H9 (cell line): ENCODE measurements at regions not wholly inside any gene's neighbourhood (a gene's known extent, or its start where the extent isn't known, plus 50 kb on each side); places are given as distances from the start of the nearest gene placed in this dataset.

Experiments used
- DNase-seq: peaks from one replicate; pipeline ENCODE4 v3.0.0-alpha.2; 2017
- H2AFZ ChIP-seq: one replicate; pipeline ENCODE4 v1.6.1; 2013; ENCODE audit warnings: mild to moderate bottlenecking, low read length, control low read depth, moderate library complexity
- H2AK5ac ChIP-seq: 2 replicates; pipeline ENCODE4 v1.6.1; 2013; ENCODE audit warnings: low read length, control low read depth, mixed read lengths; ENCODE audit not compliant: insufficient read length
- H2BK120ac ChIP-seq: one replicate; pipeline ENCODE4 v1.6.1; 2013; ENCODE audit warnings: low read depth, mild to moderate bottlenecking, low read length, control low read depth, inconsistent platforms; ENCODE audit not compliant: poor library complexity, severe bottlenecking
- H2BK12ac ChIP-seq: 2 replicates; pipeline ENCODE4 v1.6.1; 2013; ENCODE audit warnings: low read length, control low read depth, mixed read lengths, low read depth; ENCODE audit not compliant: insufficient read length
- H2BK15ac ChIP-seq: 2 replicates; pipeline ENCODE4 v1.6.1; 2013; ENCODE audit warnings: low read depth, low read length, control low read depth
- H2BK20ac ChIP-seq: one replicate; pipeline ENCODE4 v1.6.1; 2013; ENCODE audit warnings: low read depth, mild to moderate bottlenecking, low read length, control low read depth, inconsistent platforms; ENCODE audit not compliant: poor library complexity, severe bottlenecking
- H2BK5ac ChIP-seq: 2 replicates; pipeline ENCODE4 v1.6.1; 2013; ENCODE audit warnings: low read length, control low read depth, mixed read lengths; ENCODE audit not compliant: insufficient read length
- H3K14ac ChIP-seq: 2 replicates; pipeline ENCODE4 v1.6.1; 2013; ENCODE audit warnings: low read length, control low read depth; ENCODE audit not compliant: insufficient read depth
- H3K18ac ChIP-seq: 2 replicates; pipeline ENCODE4 v1.6.1; 2013; ENCODE audit warnings: low read depth, mild to moderate bottlenecking, mixed read lengths, low read length, control low read depth; ENCODE audit not compliant: insufficient read length
- H3K23ac ChIP-seq: 2 replicates; pipeline ENCODE4 v1.6.1; 2013; ENCODE audit warnings: low read length, control low read depth, mixed read lengths, low read depth; ENCODE audit not compliant: insufficient read length
- H3K23me2 ChIP-seq: 2 replicates; pipeline ENCODE4 v1.6.1; 2013; ENCODE audit warnings: low read depth, mild to moderate bottlenecking, mixed read lengths, low read length, control low read depth; ENCODE audit not compliant: insufficient read length, poor library complexity, severe bottlenecking
- H3K27ac ChIP-seq: 2 replicates; pipeline ENCODE4 v1.5.1; 2013; ENCODE audit warnings: low read length, control low read depth, mixed read lengths, low read depth; ENCODE audit not compliant: insufficient read length
- H3K27me3 ChIP-seq: 2 replicates; pipeline ENCODE4 v1.6.1; 2013; ENCODE audit warnings: low read length, control low read depth, inconsistent platforms; ENCODE audit not compliant: insufficient read depth
- H3K4ac ChIP-seq: 2 replicates; pipeline ENCODE4 v1.6.1; 2013; ENCODE audit warnings: low read depth, mild to moderate bottlenecking, control low read depth, inconsistent platforms, low read length, moderate library complexity
- H3K4me1 ChIP-seq: 2 replicates; pipeline ENCODE4 v1.6.1; 2013; ENCODE audit warnings: low read length, control low read depth, inconsistent platforms; ENCODE audit not compliant: insufficient read depth
- H3K4me2 ChIP-seq: 2 replicates; pipeline ENCODE4 v1.6.1; 2013; ENCODE audit warnings: low read length, control low read depth, mixed read lengths; ENCODE audit not compliant: insufficient read length, insufficient read depth
- H3K56ac ChIP-seq: 2 replicates; pipeline ENCODE4 v1.6.1; 2013; ENCODE audit warnings: low read depth, mild to moderate bottlenecking, mixed read lengths, low read length, control low read depth; ENCODE audit not compliant: insufficient read length
- H3K79me1 ChIP-seq: 2 replicates; pipeline ENCODE4 v1.6.1; 2013; ENCODE audit warnings: low read depth, mild to moderate bottlenecking, moderate library complexity, low read length, control low read depth, inconsistent platforms; ENCODE audit not compliant: insufficient read depth, poor library complexity, severe bottlenecking
- H3K79me2 ChIP-seq: 2 replicates; pipeline ENCODE4 v1.6.1; 2013; ENCODE audit warnings: low read length, control low read depth, inconsistent platforms; ENCODE audit not compliant: insufficient read depth
- H3K9ac ChIP-seq: 2 replicates; pipeline ENCODE4 v1.6.1; 2013; ENCODE audit warnings: low read length, control low read depth, mixed read lengths; ENCODE audit not compliant: insufficient read length; ENCODE audit errors: extremely low read depth
- H3K9me3 ChIP-seq: one replicate; pipeline ENCODE4 v1.6.1; 2013; ENCODE audit warnings: low read depth, low read length, inconsistent platforms; ENCODE audit not compliant: control insufficient read depth
- H3T11ph ChIP-seq: one replicate; pipeline ENCODE4 v1.6.1; 2013; ENCODE audit warnings: mild to moderate bottlenecking, low read length, control low read depth, inconsistent platforms
- H4K20me1 ChIP-seq: one replicate; pipeline ENCODE4 v1.6.1; 2013; ENCODE audit not compliant: control insufficient read depth, insufficient read length, insufficient read depth
- H4K5ac ChIP-seq: 2 replicates; pipeline ENCODE4 v1.6.1; 2013; ENCODE audit warnings: low read depth, mild to moderate bottlenecking, mixed read lengths, low read length, control low read depth; ENCODE audit not compliant: insufficient read length
- H4K8ac ChIP-seq: replicated peaks from 2 replicates; pipeline ENCODE4 v1.6.1; 2013; ENCODE audit warnings: low read length, control low read depth, mixed read lengths, low read depth; ENCODE audit not compliant: insufficient read length
- H4K91ac ChIP-seq: 2 replicates; pipeline ENCODE4 v1.6.1; 2013; ENCODE audit warnings: low read depth, mild to moderate bottlenecking, moderate library complexity, mixed read lengths, low read length, control low read depth; ENCODE audit not compliant: insufficient read length
- H3K27ac Mint-ChIP-seq, 3 experiments: 2 replicates in 2 of 3; 3 replicates in 1 of 3; pipeline ENCODE4 v1.8.0; 2020 to 2021; ENCODE audit warnings: mixed read lengths in 3 of 3, mild to moderate bottlenecking in 1 of 3, moderate library complexity in 1 of 3
- H3K27me3 Mint-ChIP-seq: 2 replicates; pipeline ENCODE4 v1.8.0; 2021; ENCODE audit warnings: low read depth, mild to moderate bottlenecking, moderate library complexity, mixed read lengths
- H3K36me3 Mint-ChIP-seq, 3 experiments: 2 replicates in 2 of 3; 3 replicates in 1 of 3; pipeline ENCODE4 v1.8.0; 2020 to 2021; ENCODE audit warnings: low read depth in 3 of 3, mixed read lengths in 3 of 3; ENCODE audit not compliant: insufficient read depth in 1 of 3
- H3K4me1 Mint-ChIP-seq, 2 experiments: 2 replicates each; pipeline ENCODE4 v1.8.0; 2020; ENCODE audit warnings: mixed read lengths in 2 of 2
- H3K4me3 Mint-ChIP-seq, 2 experiments: 2 replicates in 1 of 2; 3 replicates in 1 of 2; pipeline ENCODE4 v1.8.0; 2020 to 2021; ENCODE audit warnings: mild to moderate bottlenecking in 2 of 2, mixed read lengths in 2 of 2, moderate library complexity in 1 of 2
- H3K9me3 Mint-ChIP-seq, 2 experiments: 2 replicates in 1 of 2; 3 replicates in 1 of 2; pipeline ENCODE4 v1.8.0; 2020; ENCODE audit warnings: mild to moderate bottlenecking in 2 of 2, mixed read lengths in 2 of 2, moderate library complexity in 1 of 2
- WGBS: extraction: QIAGEN DNeasy Blood & Tissue Kit; methylation state at CpG from one replicate; pipeline ENCODE4 v1.1.7; 2013; ENCODE audit warnings: missing lambda C conversion rate, low lambda C conversion rate, mixed read lengths; ENCODE audit not compliant: insufficient read length; ENCODE audit errors: extremely low coverage; 5-methylcytosine and 5-hydroxymethylcytosine counted together
- TF ChIP-seq, protein P1 (sequence below): fragments of 200-600 bp; sonication (generic); conservative IDR thresholded peaks from 3 replicates; pipeline ENCODE4 v1.8.0; 2021; ENCODE audit warnings: antibody characterized with exemption, mild to moderate bottlenecking

DNA sequence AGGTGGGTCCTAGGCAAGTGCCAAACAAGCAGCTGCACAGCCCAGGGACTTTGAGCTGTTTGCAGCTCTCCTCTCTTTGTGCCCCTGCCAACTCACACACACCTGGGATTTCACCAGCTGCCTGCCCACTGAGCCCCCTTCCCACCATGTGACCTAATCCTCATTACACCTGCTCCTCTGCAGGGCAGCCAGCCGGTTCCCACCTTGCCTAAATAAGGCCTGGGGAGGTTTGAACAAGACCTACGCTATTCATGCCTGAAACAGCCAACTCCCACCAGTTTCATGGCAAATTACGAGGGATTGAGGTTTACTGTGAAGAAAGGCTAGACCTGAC is 92.6 kb upstream of the SOX4 start:
- H3K27me3 Mint-ChIP-seq: no peaks in the 10 kb centered on the region; the same call in 1 of the 2 replicates
- H3K4me3 Mint-ChIP-seq: no peak overlapping the region

More for the DNA sequence above, 92.6 kb upstream of the SOX4 start:
- Mint-ChIP-seq H3K4me1 (peaks cover 5 to 8% of the 10 kb centered on the region in 2 experiments; a peak in 3 of 4 replicates), H3K27ac (no peak overlapping the region), H3K9me3 (no peaks in the 10 kb centered on the region; a peak in 1 of 5 replicates), H3K36me3 (no peaks in the 10 kb centered on the region; a peak in 1 of 7 replicates)
- H2BK12ac ChIP-seq: no peak overlapping the region
- H2BK120ac ChIP-seq: no peak overlapping the region
- no peaks in the 10 kb centered on the region for H4K20me1 ChIP-seq
- no peak overlapping the region for H3K18ac ChIP-seq
- no peak overlapping the region for H3K9ac ChIP-seq
- no peak overlapping the region for H3K4ac ChIP-seq
- no peak overlapping the region for H3T11ph ChIP-seq
- no peak overlapping the region for H4K91ac ChIP-seq
- no peak overlapping the region for H2BK15ac ChIP-seq
- H3K27me3 ChIP-seq: no peaks in the 10 kb centered on the region; the same call in 1 of the 2 replicates
- no peak for DNase-seq
- H4K8ac ChIP-seq: no peak overlapping the region
- TF ChIP-seq, protein P1, sequence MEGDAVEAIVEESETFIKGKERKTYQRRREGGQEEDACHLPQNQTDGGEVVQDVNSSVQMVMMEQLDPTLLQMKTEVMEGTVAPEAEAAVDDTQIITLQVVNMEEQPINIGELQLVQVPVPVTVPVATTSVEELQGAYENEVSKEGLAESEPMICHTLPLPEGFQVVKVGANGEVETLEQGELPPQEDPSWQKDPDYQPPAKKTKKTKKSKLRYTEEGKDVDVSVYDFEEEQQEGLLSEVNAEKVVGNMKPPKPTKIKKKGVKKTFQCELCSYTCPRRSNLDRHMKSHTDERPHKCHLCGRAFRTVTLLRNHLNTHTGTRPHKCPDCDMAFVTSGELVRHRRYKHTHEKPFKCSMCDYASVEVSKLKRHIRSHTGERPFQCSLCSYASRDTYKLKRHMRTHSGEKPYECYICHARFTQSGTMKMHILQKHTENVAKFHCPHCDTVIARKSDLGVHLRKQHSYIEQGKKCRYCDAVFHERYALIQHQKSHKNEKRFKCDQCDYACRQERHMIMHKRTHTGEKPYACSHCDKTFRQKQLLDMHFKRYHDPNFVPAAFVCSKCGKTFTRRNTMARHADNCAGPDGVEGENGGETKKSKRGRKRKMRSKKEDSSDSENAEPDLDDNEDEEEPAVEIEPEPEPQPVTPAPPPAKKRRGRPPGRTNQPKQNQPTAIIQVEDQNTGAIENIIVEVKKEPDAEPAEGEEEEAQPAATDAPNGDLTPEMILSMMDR: no peak
- H3K4me1 ChIP-seq: no peaks in the 10 kb centered on the region
- no peak overlapping the region for H3K4me2 ChIP-seq
- H4K5ac ChIP-seq: no peak overlapping the region
- H3K56ac ChIP-seq: no peak overlapping the region
- no peak overlapping the region for H2AFZ ChIP-seq
- no peaks in the 10 kb centered on the region for H3K79me2 ChIP-seq
- H2BK5ac ChIP-seq: no peak overlapping the region
- no peak overlapping the region for H2AK5ac ChIP-seq
- H3K23ac ChIP-seq: no peak overlapping the region
- no peak overlapping the region for H2BK20ac ChIP-seq
- H3K9me3 ChIP-seq: no peaks in the 10 kb centered on the region
- H3K23me2 ChIP-seq: no peaks in the 10 kb centered on the region
- WGBS: no CpG with 5 or more reads among the region's 3 CpGs
- no peak overlapping the region for H3K14ac ChIP-seq
- H3K79me1 ChIP-seq: no peaks in the 10 kb centered on the region
- no peak overlapping the region for H3K27ac ChIP-seq
